GM06990 (cell line): ENCODE measurements at regions not wholly inside any gene's neighbourhood (a gene's known extent, or its start where the extent isn't known, plus 50 kb on each side); places are given as distances from the start of the nearest gene placed in this dataset.

Experiments used
- DNase-seq: peaks from one replicate; pipeline ENCODE4 v3.0.0-alpha.2; 2011; ENCODE audit not compliant: insufficient read length; ENCODE audit errors: extremely low read depth
- H3K27me3 ChIP-seq: replicated peaks from 2 replicates; pipeline ENCODE4 v1.6.0; 2011; ENCODE audit warnings: low read length; ENCODE audit not compliant: control insufficient read depth, insufficient read depth
- H3K36me3 ChIP-seq: 2 replicates; pipeline ENCODE4 v1.5.1; 2011; ENCODE audit warnings: low read length; ENCODE audit not compliant: control insufficient read depth, insufficient read depth
- H3K4me3 ChIP-seq: replicated peaks from 2 replicates; pipeline ENCODE4 v1.5.1; 2011; ENCODE audit warnings: low read depth, mild to moderate bottlenecking, control low read depth, low read length
- TF ChIP-seq, protein P1 (sequence below): IDR thresholded peaks from 2 replicates; pipeline ENCODE4 v1.5.1; 2011; ENCODE audit warnings: low read length, control low read depth, mild to moderate bottlenecking, inconsistent platforms; ENCODE audit not compliant: insufficient read depth, poor library complexity, severe bottlenecking

DNA sequence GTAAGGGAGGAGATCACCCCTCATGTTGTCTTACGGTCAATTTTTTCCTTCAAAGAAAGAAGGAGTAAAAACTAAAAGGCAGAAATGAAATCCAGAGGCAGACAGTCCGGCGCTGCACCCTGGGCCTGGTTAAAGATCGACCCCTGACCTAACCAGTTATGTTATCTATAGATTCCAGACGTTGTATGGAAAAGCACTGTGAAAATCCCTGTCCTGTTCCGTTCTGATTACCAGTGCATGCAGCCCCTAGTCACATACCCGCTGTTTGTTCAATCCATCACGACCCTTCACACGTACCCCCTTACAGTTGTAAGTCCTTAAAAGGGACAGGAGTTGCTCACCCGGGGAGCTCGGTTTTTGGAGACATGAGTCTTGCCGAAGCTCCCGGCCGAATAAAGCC is 105.6 kb upstream of the JADE1 start:
- TF ChIP-seq, protein P1, sequence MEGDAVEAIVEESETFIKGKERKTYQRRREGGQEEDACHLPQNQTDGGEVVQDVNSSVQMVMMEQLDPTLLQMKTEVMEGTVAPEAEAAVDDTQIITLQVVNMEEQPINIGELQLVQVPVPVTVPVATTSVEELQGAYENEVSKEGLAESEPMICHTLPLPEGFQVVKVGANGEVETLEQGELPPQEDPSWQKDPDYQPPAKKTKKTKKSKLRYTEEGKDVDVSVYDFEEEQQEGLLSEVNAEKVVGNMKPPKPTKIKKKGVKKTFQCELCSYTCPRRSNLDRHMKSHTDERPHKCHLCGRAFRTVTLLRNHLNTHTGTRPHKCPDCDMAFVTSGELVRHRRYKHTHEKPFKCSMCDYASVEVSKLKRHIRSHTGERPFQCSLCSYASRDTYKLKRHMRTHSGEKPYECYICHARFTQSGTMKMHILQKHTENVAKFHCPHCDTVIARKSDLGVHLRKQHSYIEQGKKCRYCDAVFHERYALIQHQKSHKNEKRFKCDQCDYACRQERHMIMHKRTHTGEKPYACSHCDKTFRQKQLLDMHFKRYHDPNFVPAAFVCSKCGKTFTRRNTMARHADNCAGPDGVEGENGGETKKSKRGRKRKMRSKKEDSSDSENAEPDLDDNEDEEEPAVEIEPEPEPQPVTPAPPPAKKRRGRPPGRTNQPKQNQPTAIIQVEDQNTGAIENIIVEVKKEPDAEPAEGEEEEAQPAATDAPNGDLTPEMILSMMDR = no peak
- Histone ChIP-seq H3K27me3 (no peaks in the 10 kb centered on the region), H3K36me3 (no peaks in the 10 kb centered on the region), H3K4me3 (no peak overlapping the region)
- no peak for DNase-seq

DNA sequence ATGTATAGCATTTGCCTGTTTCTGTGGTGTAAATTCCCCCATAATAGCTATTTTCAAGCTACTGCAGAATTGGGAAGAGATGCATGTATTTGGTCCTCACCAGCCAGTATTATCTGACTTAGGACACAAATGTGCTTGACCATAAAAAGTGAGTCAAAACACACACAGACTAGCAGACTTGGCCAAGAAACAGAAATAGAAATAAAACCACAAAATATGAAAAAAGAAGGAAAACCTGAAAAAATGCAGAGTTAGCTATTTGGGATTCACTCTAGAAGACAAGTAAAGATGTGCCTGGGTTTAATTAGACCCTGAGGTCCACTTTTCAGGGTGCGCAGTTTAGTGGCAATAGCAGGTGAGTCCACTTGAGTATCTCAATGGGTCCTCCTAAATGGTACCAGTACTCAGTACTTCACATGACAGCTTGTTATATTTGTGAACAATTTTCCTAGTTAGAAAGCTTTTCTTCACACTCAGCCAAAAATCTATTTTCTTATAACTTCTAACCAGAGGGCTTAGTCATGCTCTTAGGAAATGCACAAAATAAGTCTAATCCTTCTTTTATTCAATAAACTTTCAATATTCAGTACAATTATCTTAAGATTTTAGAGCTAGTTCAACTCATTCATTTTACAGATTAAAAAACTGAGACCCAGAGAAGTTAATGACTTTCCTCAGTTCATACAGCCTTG is 108.7 kb upstream of the JADE1 start:
- no peak for DNase-seq
- no peaks in the 10 kb centered on the region for H3K36me3 ChIP-seq
- no peaks in the 10 kb centered on the region for H3K27me3 ChIP-seq
- TF ChIP-seq, protein P1 = no peak
- H3K4me3 ChIP-seq = no peak overlapping the region

DNA sequence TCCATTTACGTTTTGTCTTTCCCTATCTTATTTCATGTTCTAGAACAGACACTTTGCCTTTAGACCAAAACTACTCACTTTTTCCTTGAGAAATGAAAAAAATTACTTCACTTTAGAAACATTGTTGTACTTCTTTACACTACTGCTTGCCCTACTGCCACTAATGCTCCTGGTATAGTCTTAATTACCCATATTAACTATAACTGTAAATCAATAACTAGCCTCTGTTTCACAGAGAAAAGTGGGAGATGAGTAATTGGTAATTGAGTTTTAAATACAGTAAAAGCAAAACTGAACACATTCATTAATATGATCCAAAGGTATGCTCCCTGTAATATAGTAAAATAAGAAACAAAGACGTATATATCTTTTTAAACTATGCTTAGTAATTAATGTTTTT is 111.1 kb upstream of the JADE1 start:
- H3K27me3 ChIP-seq = no peaks in the 10 kb centered on the region
- H3K36me3 ChIP-seq = no peaks in the 10 kb centered on the region
- TF ChIP-seq, protein P1 = no peak

DNA sequence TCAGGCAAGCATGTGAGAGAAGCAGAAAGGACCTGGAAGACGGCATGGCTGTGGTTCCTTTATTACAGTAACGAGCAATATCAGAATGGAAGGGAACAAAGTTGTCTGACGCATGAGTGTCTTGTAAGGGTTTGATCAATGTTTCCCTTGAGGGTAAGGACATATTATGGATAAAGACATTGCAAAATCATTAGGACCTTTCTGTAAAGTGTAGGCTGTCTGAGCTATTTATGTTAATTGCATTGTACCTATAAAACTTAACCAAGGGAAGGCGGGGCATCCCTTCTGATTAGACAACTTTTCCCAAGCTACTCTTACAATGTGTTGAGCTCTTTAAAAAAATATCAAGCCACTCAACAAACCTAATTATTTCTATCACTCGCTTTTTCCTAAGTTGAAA is 112.2 kb upstream of the JADE1 start:
- no peak overlapping the region for H3K4me3 ChIP-seq
- H3K27me3 ChIP-seq = no peaks in the 10 kb centered on the region
- TF ChIP-seq, protein P1 = no peak
- no peak for DNase-seq
- no peaks in the 10 kb centered on the region for H3K36me3 ChIP-seq

More for the DNA sequence above, 111.1 kb upstream of the JADE1 start:
- DNase-seq = no peak
- H3K4me3 ChIP-seq = no peak overlapping the region

DNA sequence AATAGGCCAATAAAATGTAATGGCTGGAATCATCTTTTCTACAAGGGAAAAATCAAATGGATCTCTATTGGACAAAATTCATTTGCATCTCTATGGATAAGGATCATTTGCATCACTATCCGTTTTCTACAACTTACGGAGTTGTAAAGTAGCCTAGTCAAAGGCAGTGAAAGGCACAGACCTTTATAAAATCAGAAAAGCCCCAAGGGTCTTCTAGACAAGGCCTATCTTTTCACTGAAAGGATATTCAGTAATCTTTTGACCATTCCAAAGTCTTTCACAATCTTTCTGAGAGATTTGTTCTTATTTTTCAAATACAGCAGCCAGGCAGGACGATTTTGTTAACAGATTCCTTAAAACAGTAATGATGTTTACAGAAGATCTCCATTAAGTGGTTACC is 119.5 kb upstream of the JADE1 start:
- H3K27me3 ChIP-seq = no peaks in the 10 kb centered on the region
- H3K36me3 ChIP-seq = no peaks in the 10 kb centered on the region
- no peak for DNase-seq
- TF ChIP-seq, protein P1 = no peak
- H3K4me3 ChIP-seq = no peak overlapping the region
